Naive thymus-derived CD4-positive, alpha-beta T cell (primary cell): ENCODE measurements at regions not wholly inside any gene's neighbourhood (a gene's known extent, or its start where the extent isn't known, plus 50 kb on each side); places are given as distances from the start of the nearest gene placed in this dataset.
"Not testable (repeated sequence)": the region's sequence is repeated elsewhere in the genome, so short reads cannot be mapped to it uniquely, and the experiment has no call there.

ENCODE experiments used
- ATAC-seq: fragments of 150-1000 bp; cut with Tn5 transposase; 2 replicates; pipeline ENCODE4 v1.10.0; 2021; ENCODE audit warnings: mild to moderate bottlenecking, moderate library complexity
- CTCF ChIA-PET: fragments of 350-600 bp; sonication (Branson Sonifier 250); formaldehyde crosslinking; loops from one replicate; lab custom pipeline; 2021; ENCODE audit warnings: antibody characterized with exemption; lab: Charles Lee
- POLR2A ChIA-PET: fragments of 350-600 bp; sonication (Branson Sonifier 250); formaldehyde crosslinking; loops from one replicate; lab custom pipeline; 2021; ENCODE audit warnings: antibody characterized with exemption, inconsistent platforms; lab: Charles Lee
- DNase-seq, 9 donors: peaks; one replicate each; pipeline versions ENCODE4 v3.0.0 to v3.0.0-alpha.2; 2020 to 2022; ENCODE audit warnings: mixed read lengths in 1 of 9
- H3K27ac ChIP-seq: one replicate; pipeline ENCODE4 v1.7.0; 2013; ENCODE audit warnings: mild to moderate bottlenecking, low read depth, low read length, moderate library complexity
- H3K27me3 ChIP-seq, 2 donors: one replicate each; pipeline ENCODE4 v1.7.0; 2013; ENCODE audit warnings: low read length in 2 of 2, mild to moderate bottlenecking in 2 of 2, moderate library complexity in 2 of 2; ENCODE audit not compliant: control insufficient read depth in 2 of 2, insufficient read depth in 2 of 2
- H3K36me3 ChIP-seq, 3 experiments: 1 replicate in 2 of 3; 2 replicates in 1 of 3; pipeline ENCODE4 v1.7.0; 2013; ENCODE audit warnings: low read length in 3 of 3, mild to moderate bottlenecking in 3 of 3, moderate library complexity in 1 of 3; ENCODE audit not compliant: insufficient read depth in 3 of 3, control insufficient read depth in 2 of 3
- H3K4me1 ChIP-seq, 2 donors: one replicate each; pipeline ENCODE4 v1.7.0; 2013; ENCODE audit warnings: low read length in 2 of 2, mild to moderate bottlenecking in 2 of 2, moderate library complexity in 1 of 2; ENCODE audit not compliant: control insufficient read depth in 2 of 2, insufficient read depth in 2 of 2
- H3K4me3 ChIP-seq: 2 replicates; pipeline ENCODE4 v1.7.0; 2013; ENCODE audit warnings: mild to moderate bottlenecking, low read length
- H3K9me3 ChIP-seq, 3 experiments: 1 replicate in 2 of 3; 2 replicates in 1 of 3; pipeline ENCODE4 v1.7.0; 2013; ENCODE audit warnings: low read length in 3 of 3; ENCODE audit not compliant: control insufficient read depth in 2 of 3
- H3K27ac Mint-ChIP-seq, 9 donors: one replicate each; pipeline ENCODE4 v1.8.0; 2020 to 2022; ENCODE audit warnings: mixed read lengths in 9 of 9, mild to moderate bottlenecking in 8 of 9, moderate library complexity in 5 of 9, inconsistent platforms in 2 of 9
- H3K27me3 Mint-ChIP-seq, 5 donors: one replicate each; pipeline ENCODE4 v1.8.0; 2021 to 2022; ENCODE audit warnings: mixed read lengths in 5 of 5, mild to moderate bottlenecking in 1 of 5
- H3K36me3 Mint-ChIP-seq, 5 donors: one replicate each; pipeline ENCODE4 v1.8.0; 2020 to 2022; ENCODE audit warnings: mixed read lengths in 5 of 5, mild to moderate bottlenecking in 3 of 5, inconsistent platforms in 1 of 5
- H3K4me1 Mint-ChIP-seq, 7 donors: one replicate each; pipeline ENCODE4 v1.8.0; 2020 to 2022; ENCODE audit warnings: mixed read lengths in 7 of 7, mild to moderate bottlenecking in 3 of 7, inconsistent platforms in 1 of 7
- H3K4me3 Mint-ChIP-seq, 10 donors: one replicate each; pipeline ENCODE4 v1.8.0; 2020 to 2022; ENCODE audit warnings: mild to moderate bottlenecking in 10 of 10, mixed read lengths in 10 of 10, moderate library complexity in 6 of 10, inconsistent platforms in 2 of 10
- H3K9me3 Mint-ChIP-seq, 11 donors: one replicate each; pipeline ENCODE4 v1.8.0; 2020 to 2022; ENCODE audit warnings: mixed read lengths in 11 of 11, mild to moderate bottlenecking in 4 of 11, inconsistent platforms in 1 of 11, moderate library complexity in 1 of 11
- intact Hi-C, 2 donors: fragments of 100-400 bp; cut with micrococcal nuclease; formaldehyde crosslinking; loops; one replicate each; pipeline ENCODE4 v1.15.1; 2023

DNA sequence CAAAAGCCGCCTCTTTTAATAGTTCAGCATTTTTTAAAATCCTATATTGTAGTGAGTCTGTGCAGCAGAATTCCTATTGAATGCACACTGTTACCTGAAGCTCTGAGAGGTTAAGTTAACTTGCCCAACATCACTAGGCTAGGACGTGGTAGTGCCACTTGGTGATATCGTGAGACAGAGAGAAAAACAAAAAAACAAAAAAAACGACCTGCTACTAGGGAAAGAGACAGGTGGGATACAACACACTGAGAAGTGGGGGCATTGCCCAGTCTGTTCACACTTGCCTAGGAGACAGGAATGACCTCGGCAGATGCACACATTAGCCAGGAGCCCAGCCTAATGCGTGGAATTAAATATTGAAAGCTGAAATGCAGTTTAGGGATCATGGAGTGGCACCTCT is 129.7 kb upstream of the CCND2 start:
- Histone ChIP-seq H3K4me3 (no peak overlapping the region), H3K4me1 (peaks cover 23 to 32% of the 10 kb centered on the region in 2 donors), H3K27ac (no peak overlapping the region), H3K36me3 (no peaks in the 10 kb centered on the region), H3K9me3 (no peaks in the 10 kb centered on the region), H3K27me3 (no peaks in the 10 kb centered on the region)
- CTCF ChIA-PET, result interaction anchor here (0.6 to 4.6 kb wide), 8 partner anchors 21 to 261 kb away, joined by 3 to 28 read pairs (median 4); no protein-coding TSS in a partner anchor
- Mint-ChIP-seq H3K4me3 (peak overlapping the region in 8 of 10 donors; percentile 19 to 91 (median 62)), H3K27ac (peak overlapping the region; percentile 64 to 100 (median 92)), H3K27me3 (no peaks in the 10 kb centered on the region), H3K4me1 (peaks cover 4 to 97% (median 39%) of the 10 kb centered on the region in 7 donors), H3K9me3 (peaks cover 0 to 4% (median 0%) of the 10 kb centered on the region in 11 donors), H3K36me3 (peaks cover 0 to 15% (median 0%) of the 10 kb centered on the region in 5 donors)
- POLR2A ChIA-PET, result interaction anchor here (0.6 to 3.9 kb wide), 7 partner anchors 8 to 261 kb away, joined by 3 to 23 read pairs (median 6); no protein-coding TSS in a partner anchor
- intact Hi-C loops, result loop anchor here (1.0 to 10.0 kb wide), 12 partner anchors 9 to 391 kb away; partner anchors contain the start of genes PARP11 (in 2 of the 2), CCND2 (in 1 of the 2) and RAD51AP1 (in 1 of the 2)
- ATAC-seq, result peak; percentile 48
- peak in 6 of 9 donors; percentile 17 to 43 (median 32) for DNase-seq

DNA sequence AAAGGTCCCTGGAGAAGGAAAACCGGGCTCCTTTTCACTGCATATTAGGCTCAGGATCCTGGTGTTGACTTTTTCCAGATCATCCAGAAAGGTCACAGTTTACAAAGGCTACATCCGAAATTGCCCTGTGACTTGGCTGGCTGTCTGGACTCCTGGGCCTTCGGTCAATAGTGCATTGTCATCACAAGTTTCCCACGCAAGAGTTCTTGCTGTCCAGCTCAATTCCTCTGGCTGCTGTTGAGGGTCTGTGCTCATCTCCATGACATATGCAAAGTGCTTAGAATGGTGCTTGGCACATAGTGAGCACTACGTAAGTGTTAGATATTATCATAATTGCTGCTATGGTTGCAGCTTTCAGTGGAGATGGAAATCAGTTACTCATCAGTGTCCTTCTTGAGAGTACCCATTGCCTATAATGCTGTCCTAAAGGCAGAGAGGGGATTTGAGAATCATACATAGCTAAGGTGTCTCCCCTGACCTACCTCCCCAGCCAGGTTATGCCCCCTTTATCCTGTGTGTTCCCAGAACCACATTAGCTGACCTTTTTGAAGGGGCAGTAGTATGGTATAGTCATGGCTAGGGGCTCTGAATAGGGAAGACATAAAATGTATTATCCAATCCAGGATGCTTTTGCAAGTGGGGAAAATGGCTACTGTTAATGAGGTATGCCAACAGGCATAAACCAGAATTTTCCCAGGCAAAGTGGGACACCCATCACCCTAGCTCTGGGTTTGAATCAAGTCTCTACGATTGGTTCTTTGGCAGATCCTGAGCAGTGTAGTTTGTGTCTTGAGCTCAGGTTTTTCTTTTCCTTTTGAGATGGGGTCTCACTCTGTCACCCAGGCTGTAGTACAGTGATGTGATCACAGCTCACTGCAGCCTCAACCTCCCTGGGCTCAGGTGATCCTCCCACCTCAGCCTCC is 132.0 kb upstream of the CCND2 start:
- intact Hi-C loops, result loop anchor here (2.0 to 10.0 kb wide), 5 partner anchors 23 to 393 kb away; partner anchors contain the start of genes PARP11 (in 2 of the 2) and RAD51AP1 (in 1 of the 2)
- Mint-ChIP-seq H3K36me3 (peaks cover 0 to 17% (median 0%) of the 10 kb centered on the region in 5 donors), H3K4me1 (peaks cover 8 to 85% (median 36%) of the 10 kb centered on the region in 7 donors), H3K9me3 (peaks cover 0 to 4% (median 0%) of the 10 kb centered on the region in 11 donors), H3K27me3 (no peaks in the 10 kb centered on the region), H3K4me3 (peak overlapping the region; percentile 86 to 98 (median 92)), H3K27ac (peak overlapping the region; percentile 93 to 100 (median 96))
- Histone ChIP-seq H3K9me3 (no peaks in the 10 kb centered on the region), H3K27ac (peak overlapping the region; percentile 85), H3K4me1 (peaks cover 14 to 23% of the 10 kb centered on the region in 2 donors), H3K27me3 (no peaks in the 10 kb centered on the region), H3K4me3 (no peak overlapping the region), H3K36me3 (no peaks in the 10 kb centered on the region)
- DNase-seq, result peak in 1 of 9 donors; percentile 20
- CTCF ChIA-PET, result interaction anchor here (1.2 to 4.6 kb wide), 3 partner anchors 24 to 135 kb away, joined by 3 to 28 read pairs (median 10); no protein-coding TSS in a partner anchor
- peak; percentile 16 for ATAC-seq
- POLR2A ChIA-PET, result interaction anchor here (0.9 to 3.9 kb wide), 9 partner anchors 18 to 272 kb away, joined by 3 to 23 read pairs (median 5); no protein-coding TSS in a partner anchor

DNA sequence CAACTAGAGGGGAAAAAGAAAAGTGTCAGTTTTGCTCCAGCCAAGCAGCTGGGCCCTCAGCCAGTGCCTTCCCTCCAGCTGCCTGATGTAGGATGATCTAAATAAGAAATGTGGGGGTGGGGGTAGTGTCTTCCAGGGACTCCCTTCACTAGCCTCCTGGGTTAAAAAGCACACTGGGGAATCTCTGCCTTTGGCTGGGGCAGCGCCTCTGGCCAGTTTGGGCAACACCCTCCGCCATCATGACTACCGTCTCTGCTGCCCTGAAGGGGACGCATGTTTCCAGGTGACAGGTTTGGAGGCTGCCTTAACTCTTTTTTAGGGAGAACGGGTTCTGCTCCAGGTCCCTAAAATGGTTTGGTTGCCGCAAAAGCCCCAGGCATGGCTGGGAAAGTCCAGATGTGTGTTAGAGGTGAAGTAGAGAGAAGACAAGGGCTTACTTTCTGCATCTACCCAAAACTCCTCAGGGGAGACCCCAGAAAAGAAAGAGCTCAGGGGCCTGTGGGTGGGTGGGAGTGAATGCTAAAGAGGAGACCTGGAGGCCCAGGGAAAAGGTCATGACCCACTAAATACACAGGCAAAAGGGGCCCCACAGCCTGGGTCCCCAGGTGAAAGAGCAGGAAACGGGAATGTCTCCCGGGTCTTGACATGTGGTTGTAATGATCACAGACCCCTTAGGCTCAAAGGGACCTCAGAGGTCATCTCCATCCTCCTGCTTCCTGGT is 132.8 kb upstream of the CCND2 start:
- peaks cover 8 to 30% of the 10 kb centered on the region in 2 donors for H3K4me1 ChIP-seq
- intact Hi-C loops, result loop anchor here (5.0 to 10.0 kb wide), 2 partner anchors 37 to 394 kb away; partner anchors contain the start of gene RAD51AP1 (in 1 of the 2)

DNA sequence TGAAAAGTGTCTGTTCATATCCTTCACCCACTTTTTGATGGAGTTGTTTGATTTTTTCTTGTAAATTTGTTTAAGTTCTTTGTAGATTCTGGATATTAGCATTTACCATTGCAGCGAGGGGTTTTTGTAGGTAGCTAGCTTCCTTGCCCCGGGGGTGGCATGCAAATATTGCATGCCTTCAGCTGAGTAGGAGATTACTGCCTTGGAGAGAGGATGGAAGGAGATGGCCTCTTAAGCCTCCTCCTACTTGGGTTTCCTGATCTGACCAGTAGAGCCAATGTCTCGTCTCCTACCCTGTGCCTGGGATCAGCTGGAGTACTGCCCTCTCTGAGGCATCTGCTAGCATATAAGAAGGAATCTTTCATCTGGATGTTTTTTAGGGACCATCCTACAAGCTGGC is 134.4 kb upstream of the CCND2 start:
- ATAC-seq (no peak), DNase-seq (peak in 1 of 9 donors; percentile 11)
- H3K36me3 Mint-ChIP-seq, result peaks cover 0 to 19% (median 0%) of the 10 kb centered on the region in 5 donors
- peaks cover 0 to 2% (median 0%) of the 10 kb centered on the region in 11 donors for H3K9me3 Mint-ChIP-seq
- Histone ChIP-seq H3K27me3 (no peaks in the 10 kb centered on the region), H3K4me3 (no peak overlapping the region), H3K9me3 (no peaks in the 10 kb centered on the region), H3K27ac (no peak overlapping the region), H3K36me3 (no peaks in the 10 kb centered on the region), H3K4me1 (peaks cover 6 to 30% of the 10 kb centered on the region in 2 donors)
- H3K27ac Mint-ChIP-seq, result no peak overlapping the region
- no peak overlapping the region for H3K4me3 Mint-ChIP-seq
- no peaks in the 10 kb centered on the region for H3K27me3 Mint-ChIP-seq
- ChIA-PET POLR2A (interaction anchor here (1.4 kb wide), 1 partner anchor 151 kb away, joined by 4 read pairs; no protein-coding TSS in a partner anchor), CTCF (interaction anchor here (0.6 kb wide), 1 partner anchor 392 kb away, joined by 3 read pairs; no protein-coding TSS in a partner anchor)
- intact Hi-C loops, result no loop called here
- H3K4me1 Mint-ChIP-seq, result peaks cover 18 to 81% (median 42%) of the 10 kb centered on the region in 7 donors

More for the DNA sequence above, 132.8 kb upstream of the CCND2 start:
- peaks cover 0 to 4% (median 0%) of the 10 kb centered on the region in 11 donors for H3K9me3 Mint-ChIP-seq
- H3K27me3 Mint-ChIP-seq, result no peaks in the 10 kb centered on the region
- no peaks in the 10 kb centered on the region for H3K36me3 ChIP-seq
- H3K27ac Mint-ChIP-seq, result peak overlapping the region in 3 of 9 donors; percentile 48 to 96 (median 63)
- peaks cover 16 to 85% (median 44%) of the 10 kb centered on the region in 7 donors for H3K4me1 Mint-ChIP-seq
- peak in 1 of 9 donors; percentile 20 for DNase-seq
- CTCF ChIA-PET, result interaction anchor here (0.7 to 1.2 kb wide), 2 partner anchors 72 to 136 kb away, joined by 3 read pairs; no protein-coding TSS in a partner anchor
- POLR2A ChIA-PET, result interaction anchor here (0.9 to 1.7 kb wide), 3 partner anchors 17 to 271 kb away, joined by 3 to 5 read pairs (median 5); no protein-coding TSS in a partner anchor
- H3K27me3 ChIP-seq, result no peaks in the 10 kb centered on the region
- ATAC-seq, result no peak
- H3K4me3 ChIP-seq, result no peak overlapping the region
- H3K9me3 ChIP-seq, result no peaks in the 10 kb centered on the region
- H3K27ac ChIP-seq, result no peak overlapping the region
- H3K4me3 Mint-ChIP-seq, result peak overlapping the region in 1 of 10 donors; percentile 53
- peaks cover 0 to 20% (median 0%) of the 10 kb centered on the region in 5 donors for H3K36me3 Mint-ChIP-seq

DNA sequence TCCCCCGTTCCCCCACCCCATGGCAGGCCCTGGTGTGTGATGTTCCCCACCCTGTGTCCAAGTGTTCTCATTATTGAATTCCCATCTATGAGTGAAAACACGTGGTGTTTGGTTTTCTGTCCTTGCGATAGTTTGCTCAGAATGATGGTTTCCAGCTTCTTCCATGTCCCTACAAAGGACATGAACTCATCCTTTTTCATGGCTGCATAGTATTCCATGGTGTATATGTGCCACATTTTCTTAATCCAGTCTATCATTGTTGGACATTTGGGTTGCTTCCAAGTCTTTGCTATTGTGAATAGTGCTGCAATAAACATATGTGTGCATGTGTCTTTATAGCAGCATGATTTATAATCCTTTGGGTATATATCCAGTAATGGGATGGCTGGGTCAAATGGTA is 135.0 kb upstream of the CCND2 start:
- intact Hi-C loops, DNase-seq: not testable (repeated sequence)

More for the DNA sequence above, 135.0 kb upstream of the CCND2 start:
- H3K27me3 Mint-ChIP-seq, H3K4me3 ChIP-seq, H3K9me3 Mint-ChIP-seq, H3K27ac Mint-ChIP-seq, H3K27me3 ChIP-seq, H3K27ac ChIP-seq, H3K9me3 ChIP-seq, POLR2A ChIA-PET, H3K4me3 Mint-ChIP-seq, ATAC-seq, H3K36me3 ChIP-seq: not testable (repeated sequence)
- H3K36me3 Mint-ChIP-seq, result peaks cover 0 to 17% (median 0%) of the 10 kb centered on the region in 5 donors
- peaks cover 6 to 23% of the 10 kb centered on the region in 2 donors for H3K4me1 ChIP-seq
- CTCF ChIA-PET, result interaction anchor here (2.2 kb wide), 1 partner anchor 138 kb away, joined by 6 read pairs; no protein-coding TSS in a partner anchor
- peaks cover 18 to 77% (median 36%) of the 10 kb centered on the region in 7 donors for H3K4me1 Mint-ChIP-seq
